ENCODE measurements at regions not wholly inside any gene's neighbourhood (a gene's known extent, or its start where the extent isn't known, plus 50 kb on each side); places are given as distances from the start of the nearest gene placed in this dataset.
"Not testable (repeated sequence)": the region's sequence is repeated elsewhere in the genome, so short reads cannot be mapped to it uniquely, and the experiment has no call there.

DNA sequence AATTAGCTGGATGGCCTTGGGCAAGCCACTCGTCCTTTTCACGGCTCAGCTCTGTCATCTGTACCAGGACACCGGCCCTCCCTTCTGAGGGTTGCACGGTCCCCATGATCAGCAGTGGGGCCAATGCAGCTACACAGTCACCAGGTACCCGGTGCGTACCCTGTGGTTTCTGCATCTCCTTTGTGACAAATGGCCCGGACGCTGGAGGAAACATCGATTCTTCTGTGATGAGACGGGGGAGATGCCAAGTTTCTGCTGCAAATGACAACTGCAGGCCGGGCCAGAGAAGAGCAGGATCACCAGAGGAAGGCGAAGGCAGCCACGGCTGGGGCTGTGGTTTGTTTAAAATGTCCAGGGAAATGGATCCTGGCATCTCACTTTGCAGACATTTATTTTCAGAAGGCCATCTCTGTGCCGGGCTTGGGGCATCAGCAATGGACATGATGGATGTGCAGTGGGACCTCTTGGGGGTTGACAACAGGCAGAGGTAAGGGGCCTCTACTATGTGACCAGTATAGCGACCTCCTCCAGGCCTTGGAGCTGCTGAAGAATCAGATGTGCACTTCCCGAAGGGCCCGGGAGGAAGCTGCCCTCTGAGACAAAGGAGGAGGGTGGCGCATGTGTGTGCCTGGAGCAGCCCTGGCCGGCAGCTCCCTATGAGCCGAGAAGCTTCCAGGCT is 221.9 kb upstream of the C1orf174 start:
- DNase-seq: no peak

DNA sequence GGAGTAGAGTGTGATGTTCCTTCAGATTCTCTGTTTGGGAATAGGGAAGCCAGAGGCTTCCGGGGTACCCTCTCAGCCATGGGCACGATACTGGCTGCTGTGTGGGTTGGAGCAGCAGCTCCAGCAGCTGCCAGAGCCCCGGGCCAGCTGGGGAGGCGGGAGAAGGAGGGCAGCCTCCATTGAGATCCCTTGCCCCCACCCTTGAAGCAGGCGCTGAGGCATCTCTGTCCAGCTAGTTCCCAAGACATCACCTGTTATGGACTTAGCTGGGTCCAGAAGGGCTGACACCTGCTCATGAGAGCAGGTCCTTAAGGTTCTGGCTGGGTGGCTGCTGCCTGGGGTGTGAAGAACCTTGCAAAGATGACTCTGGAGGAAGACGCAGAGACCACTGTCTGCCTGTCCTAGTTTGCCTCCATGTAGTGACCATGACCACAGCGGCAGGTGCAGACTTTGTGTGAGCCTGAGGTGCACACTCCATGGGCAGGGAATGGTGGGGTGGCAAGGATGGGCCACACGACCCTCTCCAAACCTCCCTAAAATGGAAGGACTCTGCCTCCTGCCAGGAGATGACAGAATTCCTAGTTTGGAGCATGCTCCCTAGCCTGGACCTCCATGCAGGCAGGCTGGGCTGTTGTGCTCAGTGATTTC is 222.6 kb upstream of the C1orf174 start:
- no peak for DNase-seq

- DNase-seq: no peak
These were observed 224.6 kb upstream of the C1orf174 start for GRCh38 chr1:4124631-4125145.

GRCh38 chr1:4126251-4126650 is 226.2 kb upstream of the C1orf174 start:
- DNase-seq: no peak

GRCh38 chr1:4126731-4127591 is 226.9 kb upstream of the C1orf174 start:
- no peak for DNase-seq

- no peak for DNase-seq
These were observed 227.6 kb upstream of the C1orf174 start for GRCh38 chr1:4127592-4128140.

- DNase-seq: no peak
These were observed 228.5 kb upstream of the C1orf174 start for GRCh38 chr1:4128616-4129015.

DNA sequence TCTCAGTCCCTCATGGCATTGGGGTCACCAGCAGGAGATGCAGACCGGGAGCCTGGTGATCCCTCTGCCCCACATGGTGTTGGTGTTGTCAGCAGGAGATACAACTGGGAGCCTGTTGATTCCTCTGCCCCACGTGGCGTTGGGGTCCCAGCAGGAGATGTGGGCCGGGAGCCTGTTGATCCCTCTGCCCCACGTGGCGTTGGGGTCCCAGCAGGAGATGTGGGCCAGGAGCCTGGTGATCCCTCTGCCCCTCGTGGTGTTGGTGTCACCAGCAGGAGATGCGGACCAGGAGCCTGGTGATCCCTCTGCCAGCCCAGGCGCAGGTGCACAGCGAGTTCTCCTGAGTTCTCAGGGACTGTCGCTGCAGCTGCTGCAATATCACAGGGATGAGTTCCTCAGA is 229.6 kb upstream of the C1orf174 start:
- no peak for DNase-seq

DNA sequence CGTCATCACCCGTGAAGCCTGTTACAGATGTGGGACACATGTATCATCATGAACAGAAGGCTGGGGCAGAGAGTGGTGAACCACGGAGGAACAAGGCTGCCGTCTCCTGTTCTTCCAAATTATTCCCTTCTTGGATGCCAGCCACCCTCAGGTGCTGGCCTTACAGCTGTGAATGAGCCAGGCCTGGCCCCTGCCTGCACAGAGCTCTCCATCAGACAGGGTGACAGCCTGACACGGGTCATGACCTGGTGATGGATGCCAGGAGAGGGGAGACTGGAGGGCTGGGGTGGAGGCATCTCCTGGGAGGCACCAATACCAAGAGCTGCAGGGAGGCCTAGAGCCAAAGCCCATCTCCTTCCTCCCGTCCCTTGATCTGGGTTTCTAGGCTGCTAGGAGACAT is 230.0 kb upstream of the C1orf174 start:
- no peak for DNase-seq

DNA sequence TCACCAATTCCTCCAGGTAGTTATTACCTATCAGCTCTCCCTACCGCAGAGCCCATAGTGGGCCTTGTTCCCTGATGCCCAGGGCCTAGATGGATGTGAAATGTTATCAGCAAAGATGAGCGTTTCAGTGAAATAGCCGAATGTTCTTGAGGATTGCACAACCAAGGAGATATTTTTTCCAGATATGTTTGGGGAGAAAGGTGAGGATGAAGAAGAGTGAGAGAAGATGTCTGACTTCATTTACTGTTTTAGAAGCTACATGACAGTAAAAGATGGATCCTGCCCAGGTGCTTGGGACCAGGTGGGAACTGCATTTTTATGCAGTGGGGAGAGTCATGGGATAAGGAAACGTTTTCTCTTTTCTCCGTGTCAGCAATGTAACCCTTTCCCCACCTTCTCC is 231.7 kb upstream of the C1orf174 start:
- DNase-seq: no peak

- DNase-seq: no peak
These were observed 232.6 kb upstream of the C1orf174 start for GRCh38 chr1:4132352-4133296.

GRCh38 chr1:4133297-4133938 is 233.3 kb upstream of the C1orf174 start:
- DNase-seq: no peak

GRCh38 chr1:4133939-4134321 is 233.9 kb upstream of the C1orf174 start:
- no peak for DNase-seq

DNA sequence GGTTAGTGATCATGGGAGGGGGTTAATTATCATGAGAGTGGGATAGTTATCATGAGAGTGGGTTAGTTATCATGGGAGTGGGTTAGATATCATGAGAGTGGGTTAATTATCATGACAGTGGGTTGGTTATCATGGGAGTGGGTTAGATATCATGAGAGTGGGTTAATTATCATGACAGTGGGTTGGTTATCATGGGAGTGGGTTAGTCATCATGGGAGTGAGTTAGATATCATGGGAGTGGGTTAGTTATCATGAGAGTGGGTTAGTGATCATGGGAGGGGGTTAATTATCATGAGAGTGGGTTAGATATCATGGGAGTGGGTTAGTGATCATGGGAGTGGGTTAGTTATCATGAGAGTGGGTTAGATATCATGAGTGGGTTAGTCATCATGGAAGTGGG is 235.8 kb upstream of the C1orf174 start:
- not testable (repeated sequence) for DNase-seq

- peak; percentile 48 for DNase-seq
These were observed 237.7 kb upstream of the C1orf174 start for GRCh38 chr1:4137621-4138415.

DNA sequence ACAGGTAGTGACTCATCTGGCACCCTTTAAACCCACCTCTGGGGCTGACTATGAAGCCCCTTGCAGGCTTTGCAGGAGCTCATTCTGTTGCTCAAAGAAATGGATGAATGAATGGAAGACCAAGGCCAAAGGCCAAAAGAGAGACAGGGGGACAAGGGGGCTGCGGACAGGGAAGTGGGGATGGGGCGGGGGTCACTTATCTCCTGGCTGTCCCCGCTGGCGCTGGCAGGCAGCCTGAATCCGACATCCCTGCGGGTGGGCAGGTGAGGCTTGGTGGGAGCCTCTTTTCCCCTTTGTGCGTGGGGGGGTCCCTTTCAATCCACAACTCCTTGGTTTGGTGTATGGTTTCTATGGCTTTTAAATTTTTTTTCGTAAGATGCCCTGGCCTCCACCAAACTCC is 239.6 kb upstream of the C1orf174 start:
- DNase-seq: no peak

DNA sequence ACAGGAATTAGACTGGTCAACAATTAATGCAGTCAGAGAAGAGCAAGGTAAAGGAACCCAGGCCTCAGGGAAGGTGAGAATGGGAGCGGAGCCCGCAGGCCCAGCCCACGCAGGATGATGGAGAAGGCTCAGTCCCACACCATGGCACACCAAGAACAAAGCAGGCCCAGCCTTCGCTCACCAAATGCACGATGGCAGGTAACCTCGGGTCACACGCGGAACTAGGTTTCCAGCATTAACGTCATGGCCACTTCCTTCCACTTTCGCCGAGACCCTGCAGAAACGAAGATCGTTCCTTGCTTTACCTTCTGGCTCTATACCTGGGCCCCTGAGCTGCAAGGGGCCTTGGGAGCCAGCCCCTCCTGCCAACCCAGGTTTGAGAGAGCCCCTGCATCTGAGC is 240.2 kb upstream of the C1orf174 start:
- no peak for DNase-seq

DNA sequence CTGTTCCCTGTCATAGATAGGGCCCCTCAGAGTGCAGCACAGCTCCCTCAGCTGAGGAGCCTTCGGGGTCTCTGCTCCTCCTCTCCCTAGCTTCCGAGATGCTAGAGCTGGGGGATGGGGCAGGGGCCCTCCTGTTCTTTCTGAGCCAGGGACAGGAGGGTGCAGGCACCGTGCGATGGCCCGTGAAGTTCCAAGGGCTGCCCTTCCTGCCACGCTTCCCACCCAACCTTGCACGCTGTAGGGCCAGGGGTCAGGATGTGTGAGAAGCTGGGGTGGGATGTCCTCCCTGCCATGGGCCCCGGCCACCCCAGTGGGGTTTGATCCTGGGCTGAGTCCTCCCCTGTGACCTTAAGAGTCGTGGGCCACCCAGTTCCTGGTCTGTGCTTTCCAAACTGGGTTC is 240.7 kb upstream of the C1orf174 start:
- DNase-seq: no peak

- DNase-seq: no peak
These were observed 244.4 kb upstream of the C1orf174 start for GRCh38 chr1:4144349-4144971.

DNA sequence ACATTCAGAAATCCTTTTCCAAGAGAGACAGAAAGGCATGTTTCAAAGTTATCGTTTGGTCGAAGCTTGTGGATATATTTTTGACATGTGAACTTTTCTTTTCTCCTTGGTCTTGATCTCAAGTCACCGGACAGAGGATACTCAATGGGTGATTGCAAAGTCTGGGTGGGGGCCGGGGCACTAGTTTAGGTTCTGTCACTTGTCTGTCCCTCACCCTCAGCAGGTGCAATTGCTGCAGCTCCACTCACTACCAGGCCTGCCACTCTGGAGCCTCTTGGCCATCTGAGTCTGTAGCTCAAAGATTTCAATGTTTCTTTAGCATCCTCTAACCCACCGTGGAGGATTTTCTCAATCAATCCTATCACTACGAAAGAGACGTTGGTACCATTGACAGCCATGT is 246.0 kb upstream of the C1orf174 start:
- DNase-seq: no peak
